PC-3 (cell line): ENCODE measurements at regions not wholly inside any gene's neighbourhood (a gene's known extent, or its start where the extent isn't known, plus 50 kb on each side); places are given as distances from the start of the nearest gene placed in this dataset.
"Not testable (repeated sequence)": the region's sequence is repeated elsewhere in the genome, so short reads cannot be mapped to it uniquely, and the experiment has no call there.

ENCODE experiments used
- ATAC-seq: fragments of 200-7000 bp; cut with Tn5 transposase; 2 replicates; pipeline ENCODE4 v1.9.1; 2020; ENCODE audit warnings: mild to moderate bottlenecking, moderate library complexity
- BruUV-seq: library from RNA; stranded (reverse); fragments of 400-500 nt; replicated peaks from 2 replicates; lab custom pipeline; 2021; lab: Mats Ljungman, UMichigan
- CTCF ChIA-PET: fragments of 300-600 bp; sonication (Branson Sonifier 250); formaldehyde crosslinking; loops from one replicate; lab custom pipeline; 2022; ENCODE audit warnings: antibody characterized with exemption; lab: Charles Lee
- POLR2A ChIA-PET: fragments of 300-600 bp; sonication (Branson Sonifier 250); formaldehyde crosslinking; loops from one replicate; lab custom pipeline; 2022; ENCODE audit warnings: antibody characterized with exemption; ENCODE audit not compliant: unreplicated experiment; lab: Charles Lee
- DNase-seq: peaks from one replicate; pipeline ENCODE4 v3.0.0-alpha.2; 2015
- H2AFZ ChIP-seq: fragments of 300-600 bp; sonication (generic); 2 replicates; pipeline ENCODE4 v1.6.0; 2016; ENCODE audit warnings: antibody characterized with exemption, low read length
- H3F3A ChIP-seq: fragments of 300-600 bp; sonication (generic); one replicate; pipeline ENCODE4 v1.6.0; 2017; ENCODE audit warnings: antibody characterized with exemption, low read length, control low read depth, mild to moderate bottlenecking; ENCODE audit not compliant: unreplicated experiment
- H3K27ac ChIP-seq: fragments of 300-600 bp; sonication (generic); 2 replicates; pipeline ENCODE4 v1.5.1; 2016; ENCODE audit warnings: mild to moderate bottlenecking, low read length
- H3K27me3 ChIP-seq: fragments of 300-600 bp; sonication (generic); 2 replicates; pipeline ENCODE4 v1.6.1; 2016; ENCODE audit warnings: low read length, mixed read lengths
- H3K36me3 ChIP-seq: fragments of 300-600 bp; sonication (generic); 2 replicates; pipeline ENCODE4 v1.6.1; 2016; ENCODE audit warnings: low read depth, mixed run types, low read length, mixed read lengths
- H3K4me1 ChIP-seq: fragments of 300-600 bp; sonication (generic); 2 replicates; pipeline ENCODE4 v1.5.1; 2016; ENCODE audit warnings: low read length; ENCODE audit not compliant: insufficient read depth
- H3K4me2 ChIP-seq: fragments of 300-600 bp; sonication (generic); 2 replicates; pipeline ENCODE4 v1.6.0; 2016; ENCODE audit warnings: low read length
- H3K4me3 ChIP-seq: fragments of 300-600 bp; sonication (generic); 2 replicates; pipeline ENCODE4 v1.5.1; 2016; ENCODE audit warnings: mild to moderate bottlenecking, low read length, mixed read lengths
- H3K79me2 ChIP-seq: fragments of 300-600 bp; sonication (generic); 2 replicates; pipeline ENCODE4 v1.6.1; 2017; ENCODE audit warnings: low read length, mixed read lengths
- H3K9ac ChIP-seq: fragments of 300-600 bp; sonication (generic); 2 replicates; pipeline ENCODE4 v1.6.0; 2016; ENCODE audit warnings: mild to moderate bottlenecking, low read length
- H3K9me2 ChIP-seq: fragments of 300-600 bp; sonication (generic); replicated peaks from 2 replicates; pipeline ENCODE4 v1.6.1; 2016; ENCODE audit warnings: mixed run types, low read length, mixed read lengths
- H3K9me3 ChIP-seq: fragments of 300-600 bp; sonication (generic); 2 replicates; pipeline ENCODE4 v1.6.1; 2016; ENCODE audit warnings: low read length, mixed read lengths
- H4K20me1 ChIP-seq: fragments of 300-600 bp; sonication (generic); 2 replicates; pipeline ENCODE4 v1.6.1; 2016; ENCODE audit warnings: low read length, mixed read lengths
- intact Hi-C: fragments of 100-400 bp; cut with micrococcal nuclease; formaldehyde crosslinking; loops from 2 replicates; pipeline ENCODE4 v1.9.0; 2023

DNA sequence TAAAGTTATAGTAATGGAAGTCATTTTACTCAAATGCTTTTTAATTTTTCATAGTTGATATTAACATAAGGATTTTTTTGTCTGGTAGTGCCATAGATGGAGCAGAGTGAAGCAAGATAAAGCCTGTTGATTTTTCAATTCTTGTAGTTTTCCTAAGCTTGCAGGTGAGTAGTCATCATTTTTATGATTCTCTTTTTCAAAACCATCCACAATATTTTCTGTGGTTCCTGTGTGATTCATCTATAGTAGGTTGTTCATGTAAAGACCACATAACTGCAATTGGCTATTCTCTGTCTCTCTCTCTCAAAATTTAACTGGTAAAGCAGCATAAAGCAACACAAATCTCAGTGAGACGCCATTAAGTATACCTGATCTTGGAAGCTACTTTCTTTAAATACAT, 711.5 kb downstream of the TTLL7 start:
- peak; percentile 50 for ATAC-seq
- BruUV-seq, H3K4me2 ChIP-seq, H3F3A ChIP-seq, DNase-seq, H3K9me3 ChIP-seq, H3K4me3 ChIP-seq, H2AFZ ChIP-seq, H3K79me2 ChIP-seq, H3K9ac ChIP-seq, intact Hi-C loops, H3K36me3 ChIP-seq, H3K9me2 ChIP-seq, H3K27ac ChIP-seq, H3K4me1 ChIP-seq, H3K27me3 ChIP-seq, CTCF ChIA-PET, POLR2A ChIA-PET, H4K20me1 ChIP-seq: not testable (repeated sequence)

DNA sequence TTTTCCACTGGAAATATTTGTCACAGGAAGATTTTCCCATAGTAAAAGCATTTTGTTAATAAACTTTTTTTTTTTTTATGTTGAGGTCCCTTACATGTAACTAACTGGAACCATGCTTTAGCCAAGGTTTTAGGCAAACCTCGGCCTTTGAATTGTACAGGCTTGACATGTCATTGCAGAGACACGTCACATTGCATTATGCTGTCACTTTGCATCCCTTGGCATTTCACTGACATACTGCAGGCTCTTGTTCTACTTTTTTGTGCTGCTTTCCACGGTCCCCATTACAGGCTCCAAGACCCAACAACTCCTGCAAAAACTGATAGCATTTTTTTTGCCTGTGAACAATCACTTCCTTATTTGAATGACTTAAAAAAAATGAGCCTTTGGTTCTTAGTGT, 724.3 kb downstream of the TTLL7 start:
- BruUV-seq, CTCF ChIA-PET, H3K9ac ChIP-seq, H3K4me3 ChIP-seq, H3K27ac ChIP-seq, H2AFZ ChIP-seq, ATAC-seq, POLR2A ChIA-PET, H3K9me3 ChIP-seq, H4K20me1 ChIP-seq, H3K4me2 ChIP-seq, H3K79me2 ChIP-seq, H3K27me3 ChIP-seq, H3F3A ChIP-seq, H3K9me2 ChIP-seq, intact Hi-C loops, H3K36me3 ChIP-seq, DNase-seq, H3K4me1 ChIP-seq: not testable (repeated sequence)

DNA sequence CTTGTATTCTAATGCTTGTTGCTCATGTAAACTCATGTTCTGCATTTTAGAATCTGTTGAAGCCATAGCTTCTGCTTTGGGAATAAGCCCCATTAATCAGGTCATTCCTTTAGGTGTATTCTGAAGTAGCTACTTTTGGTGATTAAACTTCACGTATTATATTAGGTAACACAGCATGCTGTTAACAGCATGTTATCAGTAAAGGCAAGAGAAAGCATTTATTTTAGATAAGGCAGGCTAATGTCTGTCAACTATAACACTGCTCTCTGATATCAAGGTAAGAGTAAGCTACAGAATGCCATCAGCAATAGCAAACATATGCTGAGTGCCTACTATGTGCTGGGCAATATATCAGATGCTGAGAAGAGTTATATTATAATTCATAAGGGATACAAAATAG, 726.4 kb downstream of the TTLL7 start:
- H3K4me3 ChIP-seq, H3K27ac ChIP-seq, H3K4me2 ChIP-seq, H3K9me2 ChIP-seq, POLR2A ChIA-PET, H3K9ac ChIP-seq, H3K4me1 ChIP-seq, H3K9me3 ChIP-seq, H3K36me3 ChIP-seq, H3K27me3 ChIP-seq, CTCF ChIA-PET, H3F3A ChIP-seq, ATAC-seq, H4K20me1 ChIP-seq, BruUV-seq, H2AFZ ChIP-seq, H3K79me2 ChIP-seq, intact Hi-C loops, DNase-seq: not testable (repeated sequence)

DNA sequence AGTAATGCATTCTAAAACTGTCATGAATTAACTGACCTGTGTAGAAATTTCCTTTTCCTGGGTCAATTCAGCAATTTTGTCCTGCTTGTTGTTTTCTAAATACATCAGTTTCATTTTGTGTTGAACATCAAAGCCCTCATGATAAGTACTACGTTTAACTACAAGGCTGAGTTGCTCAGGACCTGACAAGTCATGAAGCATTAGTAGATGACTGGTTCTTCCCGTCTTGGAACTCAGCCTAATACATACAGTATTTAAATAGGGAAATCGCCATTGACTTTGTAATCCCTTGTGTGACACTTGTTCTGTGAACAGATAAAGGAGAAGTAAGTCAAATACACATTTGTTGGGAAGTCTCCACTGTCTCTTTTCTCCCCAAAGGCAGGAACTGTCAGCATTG, 727.1 kb downstream of the TTLL7 start:
- H3K27ac ChIP-seq, H3K9me2 ChIP-seq, DNase-seq, H4K20me1 ChIP-seq, intact Hi-C loops, H3K36me3 ChIP-seq, H3K9ac ChIP-seq, ATAC-seq, H3K4me1 ChIP-seq, H3K27me3 ChIP-seq, CTCF ChIA-PET, BruUV-seq, H3K4me3 ChIP-seq, H3K79me2 ChIP-seq, H2AFZ ChIP-seq, H3F3A ChIP-seq, POLR2A ChIA-PET, H3K4me2 ChIP-seq, H3K9me3 ChIP-seq: not testable (repeated sequence)

DNA sequence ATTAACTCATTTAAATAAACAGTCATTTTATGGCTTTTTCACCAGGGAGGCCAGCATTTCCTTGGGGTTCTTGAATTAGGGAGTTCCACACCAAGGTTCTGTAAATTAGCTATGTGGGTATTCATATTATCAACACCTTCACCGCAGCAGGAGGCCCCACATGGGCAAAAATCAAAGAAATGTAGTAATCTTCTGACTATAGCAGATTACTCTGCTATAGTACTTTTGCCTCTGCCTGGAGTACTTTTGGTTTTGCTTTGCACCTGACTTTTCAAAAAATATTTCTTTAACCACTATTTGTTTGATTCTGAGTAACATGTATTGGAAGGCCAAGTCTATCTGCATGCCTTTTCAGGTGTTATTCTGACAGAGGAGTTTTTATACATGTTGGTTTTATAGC, 728.1 kb downstream of the TTLL7 start:
- ATAC-seq, BruUV-seq: not testable (repeated sequence)

DNA sequence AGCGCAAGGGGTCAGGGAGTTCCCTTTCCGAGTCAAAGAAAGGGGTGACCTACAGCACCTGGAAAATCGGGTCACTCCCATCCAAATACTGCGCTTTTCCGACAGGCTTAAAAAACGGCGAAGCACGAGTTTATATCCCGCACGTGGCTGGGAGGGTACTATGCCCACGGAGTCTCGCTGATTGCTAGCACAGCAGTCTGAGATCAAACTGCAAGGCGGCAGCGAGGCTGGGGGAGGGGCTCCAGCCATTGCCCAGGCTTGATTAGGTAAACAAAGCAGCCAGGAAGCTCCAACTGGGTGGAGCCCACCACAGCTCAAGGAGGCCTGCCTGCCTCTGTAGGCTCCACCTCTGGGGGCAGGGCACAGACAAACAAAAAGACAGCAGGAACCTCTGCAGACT, 735.1 kb downstream of the TTLL7 start:
- H3K4me1 ChIP-seq, H3K4me3 ChIP-seq, H3K79me2 ChIP-seq, H4K20me1 ChIP-seq, H3K9ac ChIP-seq, H3K27me3 ChIP-seq, ATAC-seq, POLR2A ChIA-PET, intact Hi-C loops, H3K9me3 ChIP-seq, H3K27ac ChIP-seq, H3K9me2 ChIP-seq, H3F3A ChIP-seq, DNase-seq, H2AFZ ChIP-seq, BruUV-seq, H3K4me2 ChIP-seq, H3K36me3 ChIP-seq, CTCF ChIA-PET: not testable (repeated sequence)

More for the DNA sequence above, 728.1 kb downstream of the TTLL7 start:
- H3K4me1 ChIP-seq, H3K4me3 ChIP-seq, H3K27ac ChIP-seq, H3K27me3 ChIP-seq, H4K20me1 ChIP-seq, H3F3A ChIP-seq, CTCF ChIA-PET, H3K79me2 ChIP-seq, H2AFZ ChIP-seq, POLR2A ChIA-PET, H3K9me3 ChIP-seq, H3K36me3 ChIP-seq, H3K9ac ChIP-seq, H3K4me2 ChIP-seq, intact Hi-C loops, DNase-seq, H3K9me2 ChIP-seq: not testable (repeated sequence)

DNA sequence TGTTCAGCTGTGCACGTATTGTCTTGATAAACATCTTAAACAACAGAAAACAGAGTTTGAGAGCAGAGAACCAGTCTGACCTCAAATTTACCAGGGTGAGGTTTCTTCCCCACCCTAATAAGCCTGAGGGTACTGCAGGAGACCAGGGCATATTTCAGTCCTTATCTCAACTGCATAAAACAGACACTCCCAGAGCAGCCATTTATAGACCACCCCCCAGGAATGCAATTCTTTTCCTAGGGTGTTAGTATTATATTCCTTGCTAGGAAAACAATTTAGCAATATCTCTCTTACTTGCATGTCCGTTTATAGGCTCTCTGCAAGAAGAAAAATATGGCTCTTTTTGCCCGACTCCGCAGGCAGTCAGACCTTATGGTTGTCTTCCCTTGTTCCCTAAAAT, 747.2 kb downstream of the TTLL7 start:
- BruUV-seq, H3F3A ChIP-seq, H3K4me2 ChIP-seq, CTCF ChIA-PET, H3K4me3 ChIP-seq, ATAC-seq, H4K20me1 ChIP-seq, intact Hi-C loops, H3K27ac ChIP-seq, H3K4me1 ChIP-seq, H3K9ac ChIP-seq, H2AFZ ChIP-seq, H3K36me3 ChIP-seq, H3K9me2 ChIP-seq, H3K79me2 ChIP-seq, DNase-seq, POLR2A ChIA-PET, H3K27me3 ChIP-seq, H3K9me3 ChIP-seq: not testable (repeated sequence)
